ENCODE measurements at regions not wholly inside any gene's neighbourhood (a gene's known extent, or its start where the extent isn't known, plus 50 kb on each side); places are given as distances from the start of the nearest gene placed in this dataset.
"Not testable (repeated sequence)": the region's sequence is repeated elsewhere in the genome, so short reads cannot be mapped to it uniquely, and the experiment has no call there.

GRCh38 chr14:106315436-106315835 is 789.1 kb downstream of the TMEM121 start:
- no peak for DNase-seq (ENCODE audit: low read depth)

DNA sequence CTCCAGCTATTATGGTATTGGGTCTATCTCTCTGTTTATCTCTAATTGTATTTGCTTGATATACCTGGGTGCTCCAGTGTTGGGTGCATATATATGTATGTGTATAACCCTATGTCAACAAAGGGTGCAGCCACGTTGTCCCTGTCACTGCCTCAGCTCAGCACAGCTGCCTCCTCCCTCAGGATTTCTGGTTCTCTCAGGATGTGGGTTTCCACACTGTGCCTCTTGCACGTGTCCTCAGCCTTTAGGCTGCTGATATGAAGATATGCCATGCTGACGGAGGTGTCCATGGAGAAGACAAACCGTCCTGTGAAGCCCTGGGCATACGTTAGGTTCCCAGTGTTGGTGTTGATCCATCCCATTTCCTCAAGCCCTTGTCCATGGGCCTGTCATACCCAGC is 791.2 kb downstream of the TMEM121 start:
- DNase-seq (ENCODE audit: low read depth) = no peak

- DNase-seq (ENCODE audit: low read depth) = no peak
Measured at GRCh38 chr14:106318700-106319099, 792.3 kb downstream of the TMEM121 start.

DNA sequence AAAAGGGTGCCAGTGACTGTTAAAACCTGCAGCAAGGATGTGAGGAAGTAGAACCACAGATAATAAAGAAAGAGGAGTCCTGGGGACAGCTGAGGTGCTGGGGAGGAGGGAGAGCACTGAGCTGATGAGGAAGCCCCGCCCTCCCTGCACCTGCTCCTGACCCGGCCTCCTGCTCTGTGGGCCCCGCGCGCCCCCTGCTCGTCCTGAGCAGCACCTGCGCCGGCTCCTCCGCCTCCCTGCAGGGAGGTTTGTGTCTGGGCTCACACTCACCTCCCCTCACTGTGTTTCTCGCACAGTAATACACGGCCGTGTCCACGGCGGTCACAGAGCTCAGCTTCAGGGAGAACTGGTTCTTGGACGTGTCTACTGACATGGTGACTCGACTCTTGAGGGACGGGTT is 797.6 kb downstream of the TMEM121 start:
- DNase-seq (ENCODE audit: low read depth) = not testable (repeated sequence)

GRCh38 chr14:106327234-106327633 is 800.9 kb downstream of the TMEM121 start:
- no peak for DNase-seq (ENCODE audit: low read depth)

GRCh38 chr14:106327702-106328353 is 801.4 kb downstream of the TMEM121 start:
- not testable (repeated sequence) for DNase-seq (ENCODE audit: low read depth)

GRCh38 chr14:106329243-106329642 is 802.9 kb downstream of the TMEM121 start:
- DNase-seq (ENCODE audit: low read depth) = not testable (repeated sequence)

GRCh38 chr14:106329987-106330774 is 803.8 kb downstream of the TMEM121 start:
- not testable (repeated sequence) for DNase-seq (ENCODE audit: low read depth)

DNA sequence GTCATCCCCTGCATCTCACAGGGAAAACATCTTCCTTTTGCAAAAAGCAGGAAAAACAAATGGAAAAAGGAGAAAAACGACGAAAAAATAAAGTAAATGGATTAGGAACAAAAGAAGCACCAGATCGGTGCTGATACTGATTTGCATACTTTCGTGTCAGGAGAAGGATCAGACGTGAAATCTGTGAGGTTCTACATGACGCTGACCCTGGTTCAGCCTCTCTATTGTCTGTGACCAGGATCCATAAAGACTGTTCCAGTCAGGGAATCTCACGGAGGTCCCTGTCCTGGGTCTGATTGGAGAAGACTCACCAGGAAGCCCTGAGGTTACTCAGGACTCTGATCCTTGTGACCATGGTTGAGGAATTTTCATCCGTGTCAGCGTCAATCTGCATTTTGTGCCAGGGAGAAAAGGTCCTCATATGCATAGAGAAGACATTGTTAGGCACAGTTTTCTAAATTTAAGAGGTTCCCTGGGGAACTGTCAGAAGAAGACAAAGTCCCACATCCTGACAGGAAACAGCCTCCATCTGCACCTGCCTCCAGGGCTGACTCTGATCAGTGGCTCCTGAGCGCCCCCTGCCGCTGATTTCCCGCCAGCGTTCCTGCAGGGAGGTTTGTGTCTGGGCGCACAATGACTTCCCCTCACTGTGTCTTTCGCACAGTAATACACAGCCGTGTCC is 808.2 kb downstream of the TMEM121 start:
- not testable (repeated sequence) for DNase-seq (ENCODE audit: low read depth)

DNA sequence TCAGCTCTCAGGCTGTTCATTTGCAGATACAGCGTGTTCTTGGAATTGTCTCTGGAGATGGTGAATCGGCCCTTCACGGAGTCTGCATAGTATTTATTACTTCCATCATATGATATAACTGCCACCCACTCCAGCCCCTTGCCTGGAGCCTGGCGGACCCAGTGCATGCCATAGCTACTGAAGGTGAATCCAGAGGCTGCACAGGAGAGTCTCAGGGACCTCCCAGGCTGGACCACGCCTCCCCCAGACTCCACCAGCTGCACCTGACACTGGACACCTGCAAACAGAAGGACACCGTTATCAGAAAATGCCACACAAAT is 808.7 kb downstream of the TMEM121 start:
- DNase-seq (ENCODE audit: low read depth) = not testable (repeated sequence)

DNA sequence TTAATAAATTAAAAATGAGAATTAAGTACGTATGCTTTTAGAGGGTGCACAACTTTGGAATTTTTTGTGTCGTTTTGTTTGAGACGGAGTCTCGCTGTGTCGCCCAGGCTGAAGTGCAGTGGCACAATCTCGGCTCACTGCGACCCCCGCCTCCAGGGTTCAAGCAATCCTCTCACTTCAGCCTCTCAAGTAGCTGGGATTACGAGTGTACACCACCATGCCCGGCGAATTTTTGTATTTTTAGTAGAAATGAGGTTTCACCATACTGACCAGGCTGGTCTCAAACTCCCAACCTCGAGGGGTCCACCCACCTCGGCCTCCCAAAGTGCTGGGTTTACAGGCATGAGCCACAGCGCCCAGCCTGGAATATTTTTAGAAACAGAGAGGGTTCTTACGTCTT is 812.4 kb downstream of the TMEM121 start:
- not testable (repeated sequence) for DNase-seq (ENCODE audit: low read depth)

DNA sequence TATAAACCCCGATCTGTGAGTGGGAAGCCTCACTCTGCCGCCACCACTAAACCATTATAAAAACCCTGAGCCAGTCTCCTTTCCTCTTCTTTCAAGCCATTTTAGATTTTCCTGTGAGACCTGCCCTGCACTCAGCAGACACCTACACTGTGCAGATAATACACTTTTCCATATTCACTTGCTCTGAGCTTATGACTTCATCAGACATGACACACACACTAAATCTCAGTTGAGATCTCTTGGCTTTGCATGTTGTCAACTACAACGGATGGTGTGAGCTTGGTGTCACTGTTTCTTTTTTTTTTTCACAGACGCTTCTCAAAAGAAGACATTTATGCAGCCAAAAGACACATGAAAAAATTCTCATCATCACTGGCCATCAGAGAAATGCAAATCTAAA is 814.3 kb downstream of the TMEM121 start:
- not testable (repeated sequence) for DNase-seq (ENCODE audit: low read depth)

GRCh38 chr14:106341161-106341560 is 814.8 kb downstream of the TMEM121 start:
- DNase-seq (ENCODE audit: low read depth) = not testable (repeated sequence)

GRCh38 chr14:106343626-106344025 is 817.2 kb downstream of the TMEM121 start:
- no peak for DNase-seq (ENCODE audit: low read depth)

DNA sequence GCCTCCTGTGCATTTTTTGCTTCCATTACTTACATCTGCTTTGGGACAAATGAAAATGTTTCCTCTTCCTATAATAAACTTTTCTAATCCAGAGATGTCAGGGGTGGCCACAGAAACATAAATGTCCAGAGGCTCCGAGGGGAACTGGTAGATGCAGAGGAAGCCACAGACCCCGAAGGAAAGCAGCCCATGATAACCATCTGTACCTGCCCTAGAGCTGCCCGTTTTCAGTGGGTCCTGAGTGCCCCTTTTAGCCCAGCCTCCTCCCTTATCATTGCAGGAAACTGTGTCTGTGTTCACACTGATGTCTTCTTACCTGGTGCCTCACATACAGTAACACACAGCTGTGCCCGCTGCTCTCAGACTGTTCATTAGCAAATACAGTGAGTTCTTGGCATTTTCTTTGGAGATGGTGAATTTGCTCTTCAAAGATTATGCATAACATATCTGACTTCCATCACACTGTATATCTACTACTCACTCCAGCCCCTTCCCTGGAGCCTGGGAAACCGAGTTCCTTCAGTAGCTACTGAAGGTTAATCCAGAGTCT is 817.8 kb downstream of the TMEM121 start:
- not testable (repeated sequence) for DNase-seq (ENCODE audit: low read depth)

GRCh38 chr14:106344791-106345479 is 818.6 kb downstream of the TMEM121 start:
- DNase-seq (ENCODE audit: low read depth) = not testable (repeated sequence)

GRCh38 chr14:106346084-106346483 is 819.7 kb downstream of the TMEM121 start:
- DNase-seq (ENCODE audit: low read depth) = no peak

- DNase-seq (ENCODE audit: low read depth) = no peak
Measured at GRCh38 chr14:106346534-106347290, 820.3 kb downstream of the TMEM121 start.

- no peak for DNase-seq (ENCODE audit: low read depth)
Measured at GRCh38 chr14:106347291-106347778, 821.0 kb downstream of the TMEM121 start.

DNA sequence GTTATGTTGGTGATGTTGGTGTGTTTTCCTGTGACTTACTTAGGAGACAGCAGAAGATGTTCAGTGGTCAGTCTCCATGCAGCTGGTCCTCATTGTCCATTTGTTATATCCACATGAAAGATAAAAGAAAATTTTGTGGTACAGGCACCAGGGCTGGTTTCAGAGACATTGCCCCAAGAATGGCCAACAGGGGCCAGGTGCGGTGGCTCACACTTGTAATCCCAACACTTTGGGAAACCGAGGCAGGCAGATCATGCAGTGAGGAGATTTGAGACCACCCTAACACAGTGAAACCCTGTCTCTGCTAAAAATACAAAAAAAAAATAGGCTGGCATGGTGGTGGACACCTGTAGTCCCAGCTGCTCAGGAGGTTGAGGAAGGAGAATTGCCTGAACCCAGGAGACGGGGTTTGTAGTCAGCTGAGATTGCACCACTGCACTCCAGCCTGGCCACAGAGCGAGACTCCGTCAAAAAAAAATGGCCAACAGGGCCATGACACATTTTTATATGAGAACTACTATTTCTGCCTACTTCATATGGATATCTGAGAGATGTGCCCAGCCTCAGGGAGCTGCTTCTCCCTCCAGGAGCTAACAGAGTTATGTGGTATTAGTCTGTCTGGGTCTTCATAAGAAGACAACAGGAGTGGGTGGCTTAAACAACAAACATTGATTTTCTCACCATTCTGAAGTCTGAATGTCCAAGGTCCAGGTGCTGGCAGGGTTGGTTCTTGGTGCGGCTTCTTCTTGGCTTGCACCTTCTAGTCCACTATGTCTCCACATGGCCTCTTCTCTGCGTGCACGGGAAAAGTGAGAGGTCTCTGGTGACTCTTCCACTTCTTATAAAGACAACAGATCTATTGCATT is 821.7 kb downstream of the TMEM121 start:
- DNase-seq (ENCODE audit: low read depth) = no peak
